CD14-positive monocyte (primary cell): ENCODE measurements at regions not wholly inside any gene's neighbourhood (a gene's known extent, or its start where the extent isn't known, plus 50 kb on each side); places are given as distances from the start of the nearest gene placed in this dataset.

ENCODE experiments used
- DNase-seq, 3 donors: peaks; one replicate each; pipeline ENCODE4 v3.0.0-alpha.2; 2011 to 2022
- H2AFZ ChIP-seq: 2 replicates; pipeline ENCODE4 v1.6.0; 2012; ENCODE audit warnings: mild to moderate bottlenecking, low read depth, low read length, inconsistent platforms; ENCODE audit not compliant: insufficient read depth, poor library complexity, severe bottlenecking
- H3K27ac ChIP-seq, 2 donors: 1 replicate in 1 of 2; 2 replicates in 1 of 2; pipeline ENCODE4 v1.5.1; 2012 to 2013; ENCODE audit warnings: low read length in 2 of 2, control low read depth in 1 of 2, inconsistent platforms in 1 of 2, low read depth in 1 of 2, mild to moderate bottlenecking in 1 of 2
- H3K27me3 ChIP-seq, 2 donors: one replicate each; pipeline versions ENCODE4 v1.6.0 to v1.6.1; 2011 to 2013; ENCODE audit warnings: low read length in 2 of 2; ENCODE audit not compliant: control insufficient read depth in 2 of 2, insufficient read depth in 2 of 2
- H3K36me3 ChIP-seq, 2 donors: replicated peaks in 1 of 2; 1 replicate in 1 of 2; 2 replicates in 1 of 2; pipeline versions ENCODE4 v1.5.1 to v1.6.1; 2012 to 2013; ENCODE audit warnings: low read length in 2 of 2, control low read depth in 1 of 2, inconsistent platforms in 1 of 2, mild to moderate bottlenecking in 1 of 2; ENCODE audit not compliant: insufficient read depth in 2 of 2, control insufficient read depth in 1 of 2
- H3K4me1 ChIP-seq, 2 donors: 1 replicate in 1 of 2; 2 replicates in 1 of 2; pipeline versions ENCODE4 v1.5.1 to v1.6.1; 2012 to 2013; ENCODE audit warnings: low read length in 2 of 2, control low read depth in 1 of 2, inconsistent platforms in 1 of 2, mild to moderate bottlenecking in 1 of 2, moderate library complexity in 1 of 2; ENCODE audit not compliant: insufficient read depth in 2 of 2, control insufficient read depth in 1 of 2
- H3K4me2 ChIP-seq: replicated peaks from 2 replicates; pipeline ENCODE3; 2012; ENCODE audit warnings: low read length, moderate library complexity, mild to moderate bottlenecking; ENCODE audit not compliant: poor library complexity, severe bottlenecking; ENCODE audit errors: extremely low read depth
- H3K4me3 ChIP-seq, 3 experiments: fragments of 200-600 bp in 1 of 3; sonication (generic) in 1 of 3; replicated peaks in 1 of 3; 1 replicate in 2 of 3; 2 replicates in 1 of 3; pipeline ENCODE4 v1.5.1; 2011 to 2013; ENCODE audit warnings: low read length in 3 of 3, mild to moderate bottlenecking in 3 of 3, control low read depth in 2 of 3, low read depth in 2 of 3, inconsistent platforms in 1 of 3, moderate library complexity in 1 of 3
- H3K79me2 ChIP-seq: 2 replicates; pipeline ENCODE4 v1.6.0; 2012; ENCODE audit warnings: mild to moderate bottlenecking, control low read depth, inconsistent platforms, low read length, moderate library complexity; ENCODE audit not compliant: insufficient read depth
- H3K9ac ChIP-seq: 2 replicates; pipeline ENCODE4 v1.6.0; 2017; ENCODE audit warnings: low read length, mild to moderate bottlenecking; ENCODE audit not compliant: insufficient read depth, poor library complexity, severe bottlenecking
- H3K9me3 ChIP-seq, 2 donors: replicated peaks in 1 of 2; 1 replicate in 1 of 2; 2 replicates in 1 of 2; pipeline versions ENCODE4 v1.5.1 to v1.6.1; 2012 to 2013; ENCODE audit warnings: low read length in 2 of 2, control low read depth in 1 of 2; ENCODE audit not compliant: control insufficient read depth in 1 of 2, insufficient read depth in 1 of 2
- H4K20me1 ChIP-seq: 2 replicates; pipeline ENCODE4 v1.6.0; 2012; ENCODE audit warnings: mild to moderate bottlenecking, low read length, control low read depth, moderate library complexity; ENCODE audit not compliant: insufficient read depth
- H3K27ac Mint-ChIP-seq, 7 donors: one replicate each; pipeline ENCODE4 v1.8.0; 2020; ENCODE audit warnings: mild to moderate bottlenecking in 7 of 7, mixed read lengths in 7 of 7, moderate library complexity in 6 of 7, inconsistent platforms in 2 of 7
- H3K27me3 Mint-ChIP-seq, 3 donors: one replicate each; pipeline ENCODE4 v1.8.0; 2021 to 2022; ENCODE audit warnings: low read depth in 3 of 3, mild to moderate bottlenecking in 3 of 3, mixed read lengths in 3 of 3, moderate library complexity in 3 of 3, inconsistent platforms in 1 of 3
- H3K36me3 Mint-ChIP-seq, 2 donors: one replicate each; pipeline ENCODE4 v1.8.0; 2020; ENCODE audit warnings: mixed read lengths in 2 of 2, inconsistent platforms in 1 of 2, mild to moderate bottlenecking in 1 of 2
- H3K4me1 Mint-ChIP-seq: one replicate; pipeline ENCODE4 v1.8.0; 2020; ENCODE audit warnings: mild to moderate bottlenecking, mixed read lengths
- H3K4me3 Mint-ChIP-seq, 2 donors: one replicate each; pipeline ENCODE4 v1.8.0; 2020; ENCODE audit warnings: mild to moderate bottlenecking in 2 of 2, mixed read lengths in 2 of 2, moderate library complexity in 1 of 2
- H3K9me3 Mint-ChIP-seq, 7 donors: one replicate each; pipeline ENCODE4 v1.8.0; 2020 to 2022; ENCODE audit warnings: mixed read lengths in 7 of 7, mild to moderate bottlenecking in 6 of 7, moderate library complexity in 6 of 7, inconsistent platforms in 2 of 7
- WGBS: methylation state at CpG from one replicate; pipeline ENCODE4 v1.1.5; 2013; ENCODE audit warnings: missing lambda C conversion rate; ENCODE audit not compliant: insufficient coverage; 5-methylcytosine and 5-hydroxymethylcytosine counted together
- intact Hi-C, 2 donors: fragments of 100-400 bp; cut with micrococcal nuclease; formaldehyde crosslinking; loops; one replicate each; pipeline versions ENCODE4 v1.15.0 to v1.15.1; 2023
- TF ChIP-seq, protein P1 (sequence below): fragments of 200-600 bp; IDR thresholded peaks from one replicate; pipeline ENCODE4 v1.8.0; 2022; ENCODE audit warnings: antibody characterized with exemption, mild to moderate bottlenecking

DNA sequence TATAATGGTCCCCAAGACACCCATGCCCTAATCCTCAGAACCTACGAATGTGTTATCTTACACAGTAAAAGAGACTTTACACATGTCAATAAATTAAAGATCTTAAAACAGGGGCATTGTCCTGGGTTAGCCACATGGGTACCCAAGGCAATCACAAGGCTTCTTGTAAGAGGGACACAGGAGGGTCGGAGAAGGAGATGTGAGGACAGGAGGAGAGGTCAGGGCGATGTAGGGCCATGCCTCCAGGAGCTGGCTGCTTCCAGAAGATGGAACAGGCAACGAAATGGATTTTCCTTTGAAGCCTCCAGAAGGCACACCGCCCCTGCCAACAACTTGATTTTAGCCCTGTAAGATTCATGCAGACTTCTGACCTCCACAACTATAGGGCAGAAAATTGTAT lies 262.7 kb downstream of the MEX3B start:
- peaks cover 5% of the 10 kb centered on the region for H3K4me1 Mint-ChIP-seq
- peaks cover 0 to 7% (median 0%) of the 10 kb centered on the region in 7 donors for H3K9me3 Mint-ChIP-seq
- no peak overlapping the region for H3K27ac ChIP-seq
- H3K4me3 Mint-ChIP-seq: no peak overlapping the region
- no peak for DNase-seq
- no peaks in the 10 kb centered on the region for H3K27me3 ChIP-seq
- intact Hi-C loops: loop anchor here in 1 of 2 donors (5.0 kb wide), 1 partner anchor 41 kb away; no protein-coding TSS in a partner anchor
- no peaks in the 10 kb centered on the region for H3K36me3 Mint-ChIP-seq
- H3K4me2 ChIP-seq: no peak overlapping the region
- H2AFZ ChIP-seq: no peak overlapping the region
- TF ChIP-seq, protein P1, sequence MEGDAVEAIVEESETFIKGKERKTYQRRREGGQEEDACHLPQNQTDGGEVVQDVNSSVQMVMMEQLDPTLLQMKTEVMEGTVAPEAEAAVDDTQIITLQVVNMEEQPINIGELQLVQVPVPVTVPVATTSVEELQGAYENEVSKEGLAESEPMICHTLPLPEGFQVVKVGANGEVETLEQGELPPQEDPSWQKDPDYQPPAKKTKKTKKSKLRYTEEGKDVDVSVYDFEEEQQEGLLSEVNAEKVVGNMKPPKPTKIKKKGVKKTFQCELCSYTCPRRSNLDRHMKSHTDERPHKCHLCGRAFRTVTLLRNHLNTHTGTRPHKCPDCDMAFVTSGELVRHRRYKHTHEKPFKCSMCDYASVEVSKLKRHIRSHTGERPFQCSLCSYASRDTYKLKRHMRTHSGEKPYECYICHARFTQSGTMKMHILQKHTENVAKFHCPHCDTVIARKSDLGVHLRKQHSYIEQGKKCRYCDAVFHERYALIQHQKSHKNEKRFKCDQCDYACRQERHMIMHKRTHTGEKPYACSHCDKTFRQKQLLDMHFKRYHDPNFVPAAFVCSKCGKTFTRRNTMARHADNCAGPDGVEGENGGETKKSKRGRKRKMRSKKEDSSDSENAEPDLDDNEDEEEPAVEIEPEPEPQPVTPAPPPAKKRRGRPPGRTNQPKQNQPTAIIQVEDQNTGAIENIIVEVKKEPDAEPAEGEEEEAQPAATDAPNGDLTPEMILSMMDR: no peak
- H4K20me1 ChIP-seq: no peaks in the 10 kb centered on the region
- no peaks in the 10 kb centered on the region for H3K4me1 ChIP-seq
- H3K4me3 ChIP-seq: no peak overlapping the region
- H3K9me3 ChIP-seq: no peaks in the 10 kb centered on the region
- H3K9ac ChIP-seq: no peak overlapping the region
- H3K27me3 Mint-ChIP-seq: peaks cover 0 to 3% (median 1%) of the 10 kb centered on the region in 3 donors
- no peak overlapping the region for H3K27ac Mint-ChIP-seq
- H3K79me2 ChIP-seq: no peaks in the 10 kb centered on the region
- WGBS: no CpG with 5 or more reads among the region's 5 CpGs
- no peaks in the 10 kb centered on the region for H3K36me3 ChIP-seq

DNA sequence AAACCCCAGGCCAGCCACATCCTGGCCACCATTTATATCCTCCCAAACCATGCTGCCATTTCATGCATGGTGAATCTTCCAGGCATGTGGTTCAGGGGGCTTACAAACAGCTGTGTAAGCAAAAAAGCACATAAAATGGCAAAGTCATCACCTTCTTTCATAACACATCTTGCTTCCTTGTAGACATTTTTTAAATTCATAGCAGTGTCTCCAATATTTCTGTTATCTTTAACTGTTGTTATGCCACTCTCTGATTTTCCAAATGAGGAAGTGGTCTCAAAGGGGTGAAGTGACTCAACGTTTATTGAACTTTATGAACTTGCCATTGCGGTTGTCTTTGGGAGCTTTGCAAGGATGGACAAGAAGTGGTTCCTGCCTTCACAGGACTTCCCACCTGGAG lies 264.4 kb downstream of the MEX3B start:
- H3K79me2 ChIP-seq: no peaks in the 10 kb centered on the region
- no peak overlapping the region for H3K4me3 Mint-ChIP-seq
- no peak overlapping the region for H3K4me2 ChIP-seq
- no peaks in the 10 kb centered on the region for H3K27me3 ChIP-seq
- intact Hi-C loops: loop anchor here in 1 of 2 donors (5.0 kb wide), 1 partner anchor 39 kb away; no protein-coding TSS in a partner anchor
- H3K9ac ChIP-seq: no peak overlapping the region
- no peaks in the 10 kb centered on the region for H4K20me1 ChIP-seq
- no peak for DNase-seq
- H3K36me3 Mint-ChIP-seq: no peaks in the 10 kb centered on the region
- H3K4me1 Mint-ChIP-seq: peaks cover 5% of the 10 kb centered on the region
- H3K4me3 ChIP-seq: no peak overlapping the region
- WGBS: 6% methylated on average over 2 of the region's 2 CpGs
- no peak overlapping the region for H2AFZ ChIP-seq
- H3K27ac ChIP-seq: no peak overlapping the region
- H3K27ac Mint-ChIP-seq: no peak overlapping the region
- no peaks in the 10 kb centered on the region for H3K36me3 ChIP-seq
- no peaks in the 10 kb centered on the region for H3K9me3 ChIP-seq
- H3K4me1 ChIP-seq: no peaks in the 10 kb centered on the region
- TF ChIP-seq, protein P1: no peak
- peaks cover 0 to 7% (median 0%) of the 10 kb centered on the region in 7 donors for H3K9me3 Mint-ChIP-seq
- H3K27me3 Mint-ChIP-seq: peaks cover 0 to 3% (median 1%) of the 10 kb centered on the region in 3 donors
